IPS DF 4.7 (cell line): ENCODE measurements at regions not wholly inside any gene's neighbourhood (a gene's known extent, or its start where the extent isn't known, plus 50 kb on each side); places are given as distances from the start of the nearest gene placed in this dataset.

Source experiments
- DNase-seq: peaks from one replicate; pipeline ENCODE4 v3.0.0-alpha.2; 2013; ENCODE audit warnings: low spot score; ENCODE audit errors: extremely low read depth

DNA sequence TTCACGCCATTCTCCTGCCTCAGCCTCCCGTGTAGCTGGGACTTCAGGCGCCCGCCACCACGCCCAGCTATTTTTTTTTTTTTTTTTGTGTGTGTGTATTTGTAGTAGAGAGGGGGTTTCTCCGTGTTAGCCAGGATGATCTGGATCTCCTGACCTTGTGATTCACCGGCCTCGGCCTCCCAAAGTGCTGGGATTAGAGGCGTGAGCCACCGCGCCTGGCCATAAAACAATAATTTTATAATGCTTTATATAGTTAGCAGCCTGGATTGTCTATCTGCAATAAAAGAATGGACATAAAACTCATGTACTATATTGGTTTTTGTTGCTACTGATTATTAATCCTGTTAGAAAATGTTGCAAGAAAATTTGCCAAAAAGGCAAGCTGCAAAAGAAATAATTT, 195.9 kb upstream of the BANK1 start:
- DNase-seq, result no peak

DNA sequence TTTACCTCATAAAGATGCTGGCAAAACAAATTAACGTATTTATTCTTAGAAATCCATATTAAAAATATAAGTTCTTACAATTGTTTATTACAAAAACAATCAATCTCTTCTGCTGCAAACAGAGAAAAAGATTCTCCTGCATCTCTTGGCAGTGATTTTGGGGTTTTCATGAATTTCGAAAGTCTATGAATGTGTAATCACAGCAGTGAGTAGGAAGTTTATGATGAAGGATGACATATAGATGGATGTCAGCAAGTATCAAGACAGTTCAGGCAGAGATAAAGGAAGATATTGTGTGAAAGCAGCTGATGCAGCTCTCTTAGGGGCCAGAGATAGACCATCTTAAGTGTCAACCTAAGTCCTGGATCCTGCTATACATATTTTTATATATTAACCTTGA, 196.9 kb upstream of the BANK1 start:
- no peak for DNase-seq

GRCh38 chr4:101584306-101584705, 206.2 kb upstream of the BANK1 start:
- DNase-seq, result no peak

- DNase-seq, result no peak
These were observed 215.8 kb upstream of the PPP3CA start for GRCh38 chr4:101563126-101563525.

DNA sequence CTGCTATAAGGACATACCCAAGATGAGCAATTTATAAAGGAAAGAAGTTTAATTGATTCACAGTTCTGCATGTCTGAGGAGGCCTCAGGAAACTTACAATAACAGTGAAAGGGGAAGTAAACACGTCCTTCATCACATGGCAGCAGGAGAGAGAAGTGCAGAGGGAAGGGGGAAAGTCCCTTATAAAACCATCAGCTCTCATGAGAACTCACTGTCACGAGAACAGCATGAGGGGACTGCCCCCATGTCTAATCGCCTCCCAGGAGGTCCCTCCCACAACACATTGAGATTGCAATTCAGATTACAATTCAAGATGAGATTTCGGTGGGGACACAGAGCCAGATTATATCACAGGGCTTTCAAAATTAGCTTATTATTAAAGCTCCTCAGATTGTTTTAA, 209.5 kb upstream of the PPP3CA start:
- DNase-seq, result no peak

DNA sequence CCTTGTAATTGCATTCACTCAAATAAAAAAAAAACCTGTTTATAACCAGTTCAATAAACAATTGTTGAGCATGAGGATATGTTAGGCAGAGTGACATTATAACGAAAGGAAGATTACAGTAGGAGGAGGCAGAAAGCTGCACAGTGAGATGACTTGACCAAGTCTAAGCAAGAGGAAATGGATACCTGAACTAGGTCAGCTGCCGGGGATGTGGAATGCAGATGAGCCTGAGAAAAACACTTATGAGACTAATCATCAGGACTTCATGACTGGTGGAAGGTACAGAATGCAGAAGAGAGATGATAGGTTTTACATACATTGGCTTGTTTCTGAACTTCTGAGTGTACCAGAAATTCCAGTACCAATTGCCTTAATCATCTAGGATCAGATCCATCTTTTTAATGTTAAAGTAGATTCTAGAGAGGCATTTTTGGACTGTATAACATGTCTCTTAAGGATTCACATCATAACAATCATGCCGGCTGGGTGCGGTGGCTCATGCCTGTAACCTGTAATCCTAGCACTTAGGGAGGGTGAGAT, 208.1 kb upstream of the PPP3CA start:
- DNase-seq, result no peak

DNA sequence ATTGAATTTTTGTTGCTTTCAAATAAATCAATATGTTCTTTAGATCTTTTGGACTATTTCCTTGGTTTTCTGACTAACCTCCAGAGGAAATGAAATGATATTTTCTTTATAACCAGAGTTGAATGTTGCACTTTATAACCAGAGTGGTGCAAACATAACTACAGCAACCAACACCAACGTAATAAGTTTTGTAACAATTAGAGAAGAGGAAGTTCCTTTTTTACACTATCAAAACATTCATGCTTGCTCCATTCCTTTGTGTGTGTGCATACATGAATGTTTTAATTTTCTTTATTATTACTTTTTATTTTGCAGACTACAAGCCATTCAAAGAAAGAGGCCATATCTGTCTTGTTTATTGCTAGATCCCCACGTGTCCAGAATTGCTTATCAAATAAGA, 193.0 kb upstream of the PPP3CA start:
- DNase-seq, result no peak

GRCh38 chr4:101528526-101528925, 181.2 kb upstream of the PPP3CA start:
- no peak for DNase-seq

- no peak for DNase-seq
These were observed 179.9 kb upstream of the PPP3CA start for GRCh38 chr4:101527188-101527587.

DNA sequence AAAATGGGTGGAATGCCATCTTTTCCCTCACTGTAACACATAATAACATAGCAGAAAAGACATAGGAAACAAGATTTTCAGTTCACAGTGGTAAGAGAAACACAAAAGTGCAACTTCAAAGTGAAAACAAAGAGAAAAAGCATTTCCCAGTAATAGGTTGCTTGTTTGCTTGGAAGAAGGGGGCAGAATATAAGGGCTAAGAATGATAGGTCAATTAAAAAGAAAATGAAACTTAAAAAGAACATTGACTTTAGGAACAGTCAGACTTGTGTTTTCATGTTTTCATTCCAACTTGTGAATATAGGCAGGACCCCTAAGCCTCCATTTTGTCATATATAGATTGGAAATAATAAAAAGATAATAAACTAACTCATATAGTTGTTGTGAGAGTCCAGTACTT, 168.2 kb upstream of the PPP3CA start:
- DNase-seq, result no peak

GRCh38 chr4:101515099-101515498, 167.8 kb upstream of the PPP3CA start:
- no peak for DNase-seq

DNA sequence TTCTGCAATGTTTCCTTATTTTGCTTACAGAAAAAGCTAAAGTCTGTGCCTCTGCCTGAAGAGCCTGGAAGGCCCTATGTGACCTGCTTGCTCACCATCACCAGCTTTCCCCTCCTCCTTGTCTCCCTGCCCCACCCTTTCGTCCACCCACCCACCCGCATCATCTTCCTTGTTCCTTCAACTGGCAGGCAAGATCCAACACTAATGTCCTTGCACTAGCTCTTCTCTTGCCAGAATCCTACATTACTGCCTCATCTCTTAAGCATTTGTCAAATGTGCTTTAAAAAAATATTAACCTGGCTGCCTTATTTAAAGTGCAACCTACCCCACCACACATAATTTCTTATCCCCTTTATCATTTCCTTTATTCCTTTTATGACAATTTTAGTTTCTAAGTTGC, 165.1 kb upstream of the PPP3CA start:
- no peak for DNase-seq

DNA sequence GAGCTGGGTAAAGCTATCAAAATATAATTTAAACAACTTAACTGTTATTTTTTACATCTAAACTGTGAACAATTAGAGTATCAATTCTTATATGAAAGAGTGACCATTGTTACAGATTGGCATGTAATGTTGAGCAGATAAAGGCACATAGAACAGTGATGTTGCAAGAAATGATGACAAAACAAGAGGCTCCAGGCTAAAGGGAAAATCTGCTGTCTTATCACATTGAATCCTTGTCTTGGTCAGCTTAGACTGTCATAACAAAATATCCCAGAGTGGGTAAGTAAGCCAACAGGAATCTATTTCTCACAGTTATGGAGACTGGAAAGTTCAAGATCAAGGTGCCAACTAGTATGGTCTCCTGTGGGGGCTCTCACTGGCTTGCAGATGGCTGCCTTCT, 154.1 kb upstream of the PPP3CA start:
- no peak for DNase-seq

- no peak for DNase-seq
These were observed 153.4 kb upstream of the PPP3CA start for GRCh38 chr4:101500742-101501141.

GRCh38 chr4:101475246-101475645, 127.9 kb upstream of the PPP3CA start:
- DNase-seq, result no peak

- no peak for DNase-seq
These were observed 123.9 kb upstream of the PPP3CA start for GRCh38 chr4:101471201-101471600.

- no peak for DNase-seq
These were observed 117.3 kb upstream of the PPP3CA start for GRCh38 chr4:101464596-101464995.

DNA sequence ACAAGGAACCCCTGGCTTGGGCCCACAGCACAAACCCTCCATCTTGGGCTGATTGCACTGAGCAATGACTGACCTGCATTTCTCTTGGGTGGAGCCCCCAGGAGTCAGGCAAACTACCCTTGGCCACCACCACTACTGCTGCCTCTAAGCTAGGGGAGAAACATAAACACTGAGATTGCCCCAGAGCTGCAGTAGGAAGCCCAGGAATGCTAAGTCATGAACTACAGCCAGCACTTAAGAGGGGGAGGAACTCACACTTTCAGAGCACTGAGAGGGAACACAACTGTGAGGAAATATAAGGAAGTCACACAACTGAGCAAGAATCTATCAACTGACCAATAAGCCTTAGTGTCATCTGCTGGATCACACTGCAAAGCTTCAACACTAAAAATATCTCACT, 111.6 kb upstream of the PPP3CA start:
- no peak for DNase-seq

GRCh38 chr4:101458473-101458872, 111.1 kb upstream of the PPP3CA start:
- no peak for DNase-seq

- DNase-seq, result no peak
These were observed 103.8 kb upstream of the PPP3CA start for GRCh38 chr4:101451086-101451485.

GRCh38 chr4:101441446-101441845, 94.1 kb upstream of the PPP3CA start:
- DNase-seq, result no peak

- no peak for DNase-seq
These were observed 92.6 kb upstream of the PPP3CA start for GRCh38 chr4:101439926-101440325.

DNA sequence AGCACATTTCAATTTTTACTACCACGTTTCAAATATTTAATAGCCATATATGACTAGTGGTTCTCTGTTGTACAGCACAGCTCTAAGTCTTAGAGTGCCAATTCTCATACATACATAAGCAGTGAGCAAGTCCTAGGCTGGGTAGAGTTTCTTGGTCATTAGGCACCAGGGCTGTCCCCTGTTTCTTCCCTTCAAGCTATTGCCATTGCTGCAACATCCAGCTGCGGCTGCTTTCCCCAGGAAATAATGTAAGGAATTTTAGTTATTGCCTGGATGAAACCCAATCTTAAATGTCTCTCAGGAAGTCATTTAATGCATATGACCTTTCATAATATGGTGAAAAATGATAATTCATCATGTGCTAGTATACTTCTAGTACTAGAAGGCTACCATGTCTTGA, 74.1 kb upstream of the PPP3CA start:
- DNase-seq, result no peak

DNA sequence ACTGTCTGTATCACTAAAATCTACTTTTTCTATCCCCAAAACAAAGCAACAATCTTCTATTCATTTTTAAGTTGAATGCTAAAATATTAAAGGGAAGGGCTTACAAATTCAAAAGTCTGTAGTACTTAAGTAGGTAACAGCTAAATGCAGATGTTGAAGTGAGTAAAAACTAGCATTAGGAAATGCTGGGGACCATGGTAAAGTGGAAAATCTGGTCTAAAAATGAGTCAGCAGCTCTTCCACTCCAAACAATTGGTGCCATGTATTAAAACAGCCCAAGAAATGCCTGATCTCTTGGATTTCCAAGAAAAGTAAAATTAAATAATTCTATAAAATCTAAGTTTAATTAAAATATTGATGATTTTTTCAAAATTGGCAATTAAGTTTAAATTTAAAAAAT, 73.3 kb upstream of the PPP3CA start:
- DNase-seq, result no peak
